ENCODE measurements at regions not wholly inside any gene's neighbourhood (a gene's known extent, or its start where the extent isn't known, plus 50 kb on each side); places are given as distances from the start of the nearest gene placed in this dataset.

DNA sequence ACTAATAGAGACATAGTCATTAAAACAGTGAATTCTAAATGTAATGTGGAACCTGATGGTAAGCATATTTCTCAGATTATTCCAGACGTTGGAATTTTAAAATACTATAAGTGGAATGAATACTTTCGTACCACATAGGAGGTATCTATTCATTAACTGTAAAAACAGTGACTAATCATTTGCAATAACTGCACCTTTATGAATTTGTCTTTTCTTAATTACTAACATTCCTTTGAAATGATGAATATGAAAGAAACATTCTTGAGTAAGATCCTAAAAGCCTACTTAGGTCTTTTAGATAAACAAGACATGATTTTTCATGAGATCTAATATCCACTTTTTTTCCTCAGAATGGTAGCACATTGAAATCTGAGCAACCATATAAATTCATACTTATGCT lies 549.0 kb upstream of the LRRN3 start:
- TF ChIP-seq EZH2 (IDR thresholded peaks at IDR 0.05; ENCODE audit: insufficient read depth, poor library complexity, severe bottlenecking) (no peak), EZH2phosphoT487 (IDR thresholded peaks at IDR 0.05; ENCODE audit: insufficient read depth, low read depth) (no peak)
